ENCODE measurements at regions not wholly inside any gene's neighbourhood (a gene's known extent, or its start where the extent isn't known, plus 50 kb on each side); places are given as distances from the start of the nearest gene placed in this dataset.

DNA sequence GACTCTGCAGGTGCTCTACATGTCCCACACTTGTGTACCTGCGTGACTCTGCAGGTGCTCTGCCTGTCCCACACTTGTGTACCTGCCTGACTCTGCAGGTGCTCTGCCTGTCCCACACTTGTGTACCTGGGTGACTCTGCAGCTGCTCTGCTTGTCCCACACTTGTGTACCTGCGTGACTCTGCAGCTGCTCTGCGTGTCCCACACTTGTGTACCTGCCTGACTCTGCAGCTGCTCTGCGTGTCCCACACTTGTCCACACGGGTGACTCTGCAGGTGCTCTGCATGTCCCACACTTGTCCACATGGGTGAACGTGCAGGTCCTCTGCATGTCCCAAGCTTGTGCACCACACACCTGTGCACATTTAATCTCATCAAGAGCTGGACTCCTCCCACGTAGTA lies 576.7 kb upstream of the SALL3 start:
- no peak for DNase-seq
- ATAC-seq (ENCODE audit: insufficient read depth, low read depth), result no peak

DNA sequence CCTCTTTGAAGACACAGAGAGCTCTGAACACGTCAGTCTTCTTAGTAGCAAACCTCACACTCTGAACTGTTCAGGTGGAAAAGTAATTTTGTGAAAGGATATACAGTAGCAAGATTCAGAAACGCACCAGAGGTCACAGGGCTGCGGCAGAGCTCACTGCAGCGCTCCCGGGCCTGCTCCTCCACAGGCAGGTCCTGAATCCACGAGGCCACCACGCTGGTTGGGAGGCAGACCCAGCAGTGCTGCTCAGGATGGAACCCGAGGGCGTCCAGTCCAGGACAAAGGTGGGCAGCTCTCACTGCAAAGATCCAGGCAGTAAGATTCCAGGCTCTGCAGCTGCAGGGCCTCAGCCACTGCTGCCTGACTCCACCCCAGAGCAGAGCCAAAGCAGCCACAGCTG lies 576.2 kb upstream of the SALL3 start:
- ATAC-seq (ENCODE audit: insufficient read depth, low read depth) (no peak), DNase-seq (no peak)
- no peaks in the 10 kb centered on the region for H3K9me3 ChIP-seq (ENCODE audit: insufficient read depth, low read length, severe bottlenecking)
- H3K4me3 ChIP-seq (ENCODE audit: low read depth in 1 of 2, low read length in 2 of 2), result no peak overlapping the region
- H3K27ac ChIP-seq (ENCODE audit: low read length), result no peak overlapping the region
- H3K9ac ChIP-seq (ENCODE audit: low read depth, low read length), result no peak overlapping the region
- TF ChIP-seq CTCF (IDR thresholded peaks at IDR 0.05; ENCODE audit: borderline replicate concordance, extremely low read depth, low read length, poor library complexity, severe bottlenecking) (no peak), EZH2 (IDR thresholded peaks at IDR 0.05; ENCODE audit: borderline replicate concordance, low read depth, low read length, severe bottlenecking) (no peak)
- H3K4me1 ChIP-seq (ENCODE audit: insufficient read depth, low read length), result peaks cover 18% of the 10 kb centered on the region
- H2AFZ ChIP-seq (ENCODE audit: low read depth, low read length), result no peak overlapping the region
- no peaks in the 10 kb centered on the region for H3K27me3 ChIP-seq (ENCODE audit: insufficient read depth, low read length, poor library complexity)
- no peaks in the 10 kb centered on the region for H4K20me1 ChIP-seq (ENCODE audit: insufficient read depth, low read length)
- H3K36me3 ChIP-seq (ENCODE audit: insufficient read depth, low read length), result no peaks in the 10 kb centered on the region
- H3K4me2 ChIP-seq (ENCODE audit: insufficient read depth, low read length), result no peak overlapping the region
- H3K79me2 ChIP-seq (ENCODE audit: insufficient read depth, low read length), result no peaks in the 10 kb centered on the region

More for the DNA sequence above, 576.7 kb upstream of the SALL3 start:
- peaks cover 18% of the 10 kb centered on the region for H3K4me1 ChIP-seq (ENCODE audit: insufficient read depth, low read length)
- no peaks in the 10 kb centered on the region for H3K79me2 ChIP-seq (ENCODE audit: insufficient read depth, low read length)
- no peak overlapping the region for H3K9ac ChIP-seq (ENCODE audit: low read depth, low read length)
- H3K27me3 ChIP-seq (ENCODE audit: insufficient read depth, low read length, poor library complexity), result no peaks in the 10 kb centered on the region
- no peak overlapping the region for H3K27ac ChIP-seq (ENCODE audit: low read length)
- no peaks in the 10 kb centered on the region for H4K20me1 ChIP-seq (ENCODE audit: insufficient read depth, low read length)
- no peak overlapping the region for H2AFZ ChIP-seq (ENCODE audit: low read depth, low read length)
- TF ChIP-seq EZH2 (IDR thresholded peaks at IDR 0.05; ENCODE audit: borderline replicate concordance, low read depth, low read length, severe bottlenecking) (no peak), CTCF (IDR thresholded peaks at IDR 0.05; ENCODE audit: borderline replicate concordance, extremely low read depth, low read length, poor library complexity, severe bottlenecking) (no peak)
- no peaks in the 10 kb centered on the region for H3K9me3 ChIP-seq (ENCODE audit: insufficient read depth, low read length, severe bottlenecking)
- H3K4me3 ChIP-seq (ENCODE audit: low read depth in 1 of 2, low read length in 2 of 2), result no peak overlapping the region
- no peak overlapping the region for H3K4me2 ChIP-seq (ENCODE audit: insufficient read depth, low read length)
- no peaks in the 10 kb centered on the region for H3K36me3 ChIP-seq (ENCODE audit: insufficient read depth, low read length)

- Histone ChIP-seq H3K27me3 (ENCODE audit: insufficient read depth, low read length, poor library complexity) (no peaks in the 10 kb centered on the region), H3K9ac (ENCODE audit: low read depth, low read length) (no peak overlapping the region), H3K4me3 (ENCODE audit: low read depth in 1 of 2, low read length in 2 of 2) (no peak overlapping the region), H3K4me1 (ENCODE audit: insufficient read depth, low read length) (peaks cover 18% of the 10 kb centered on the region), H3K4me2 (ENCODE audit: insufficient read depth, low read length) (no peak overlapping the region), H3K27ac (ENCODE audit: low read length) (no peak overlapping the region), H3K9me3 (ENCODE audit: insufficient read depth, low read length, severe bottlenecking) (no peaks in the 10 kb centered on the region), H4K20me1 (ENCODE audit: insufficient read depth, low read length) (no peaks in the 10 kb centered on the region), H3K79me2 (ENCODE audit: insufficient read depth, low read length) (no peaks in the 10 kb centered on the region), H2AFZ (ENCODE audit: low read depth, low read length) (no peak overlapping the region), H3K36me3 (ENCODE audit: insufficient read depth, low read length) (no peaks in the 10 kb centered on the region)
- ATAC-seq (ENCODE audit: insufficient read depth, low read depth) (no peak), DNase-seq (no peak)
- TF ChIP-seq CTCF (IDR thresholded peaks at IDR 0.05; ENCODE audit: borderline replicate concordance, extremely low read depth, low read length, poor library complexity, severe bottlenecking) (no peak), EZH2 (IDR thresholded peaks at IDR 0.05; ENCODE audit: borderline replicate concordance, low read depth, low read length, severe bottlenecking) (no peak)
Observed at GRCh38 chr18:78405763-78406162, 573.9 kb upstream of the SALL3 start.

Measured in DND-41 (cell line).